GM19397 (cell line): ENCODE measurements at regions not wholly inside any gene's neighbourhood (a gene's known extent, or its start where the extent isn't known, plus 50 kb on each side); places are given as distances from the start of the nearest gene placed in this dataset.
"Not testable (repeated sequence)": the region's sequence is repeated elsewhere in the genome, so short reads cannot be mapped to it uniquely, and the experiment has no call there.

Experiments
- ATAC-seq: cut with Tn5 transposase; IDR thresholded peaks from one replicate; pipeline ENCODE4 v1.9.1; 2021; ENCODE audit warnings: mild to moderate bottlenecking, moderate library complexity; ENCODE audit not compliant: unreplicated experiment

- no peak for ATAC-seq
These were observed 548.8 kb upstream of the ZNF804A start for GRCh38 chr2:184049566-184049965.

- ATAC-seq, result no peak
These were observed 545.0 kb upstream of the ZNF804A start for GRCh38 chr2:184053326-184053725.

- ATAC-seq, result not testable (repeated sequence)
These were observed 543.9 kb upstream of the ZNF804A start for GRCh38 chr2:184054419-184054818.

GRCh38 chr2:184057910-184058309 is 540.4 kb upstream of the ZNF804A start:
- no peak for ATAC-seq

- ATAC-seq, result not testable (repeated sequence)
These were observed 538.1 kb upstream of the ZNF804A start for GRCh38 chr2:184060268-184060667.

GRCh38 chr2:184067502-184067901 is 530.8 kb upstream of the ZNF804A start:
- ATAC-seq, result no peak

GRCh38 chr2:184072470-184072869 is 525.9 kb upstream of the ZNF804A start:
- ATAC-seq, result no peak

GRCh38 chr2:184078496-184078895 is 519.8 kb upstream of the ZNF804A start:
- no peak for ATAC-seq

- ATAC-seq, result no peak
These were observed 506.9 kb upstream of the ZNF804A start for GRCh38 chr2:184091456-184091855.

- ATAC-seq, result no peak
These were observed 484.5 kb upstream of the ZNF804A start for GRCh38 chr2:184113696-184114403.

GRCh38 chr2:184114439-184114838 is 483.9 kb upstream of the ZNF804A start:
- no peak for ATAC-seq

- ATAC-seq, result no peak
These were observed 478.1 kb upstream of the ZNF804A start for GRCh38 chr2:184119989-184120800.

GRCh38 chr2:184125867-184126266 is 472.5 kb upstream of the ZNF804A start:
- no peak for ATAC-seq

- no peak for ATAC-seq
These were observed 469.3 kb upstream of the ZNF804A start for GRCh38 chr2:184129073-184129472.

- ATAC-seq, result no peak
These were observed 460.4 kb upstream of the ZNF804A start for GRCh38 chr2:184137955-184138354.

GRCh38 chr2:184141866-184142265 is 456.5 kb upstream of the ZNF804A start:
- no peak for ATAC-seq

- ATAC-seq, result no peak
These were observed 443.9 kb upstream of the ZNF804A start for GRCh38 chr2:184154438-184154837.

GRCh38 chr2:184155791-184156190 is 442.5 kb upstream of the ZNF804A start:
- ATAC-seq, result no peak

GRCh38 chr2:184157141-184157540 is 441.2 kb upstream of the ZNF804A start:
- ATAC-seq, result no peak

- ATAC-seq, result no peak
These were observed 435.9 kb upstream of the ZNF804A start for GRCh38 chr2:184162426-184162825.

GRCh38 chr2:184168823-184169222 is 429.5 kb upstream of the ZNF804A start:
- not testable (repeated sequence) for ATAC-seq

- ATAC-seq, result no peak
These were observed 429.0 kb upstream of the ZNF804A start for GRCh38 chr2:184169366-184169765.
